ENCODE measurements at regions not wholly inside any gene's neighbourhood (a gene's known extent, or its start where the extent isn't known, plus 50 kb on each side); places are given as distances from the start of the nearest gene placed in this dataset.

GRCh38 chr1:95640746-95641145, 406.7 kb downstream of the RWDD3 start:
- Histone ChIP-seq H3K36me3 (ENCODE audit: insufficient read depth, low read length) (no peaks in the 10 kb centered on the region), H3K27me3 (ENCODE audit: control insufficient read depth in 1 of 2, insufficient read depth in 2 of 2, low read length in 2 of 2) (no peaks in the 10 kb centered on the region), H3K4me3 (ENCODE audit: low read length) (no peak overlapping the region), H3K4me1 (ENCODE audit: insufficient read depth, low read length) (no peaks in the 10 kb centered on the region), H3K9me3 (ENCODE audit: control insufficient read depth in 1 of 2, insufficient read depth in 1 of 2, low read length in 2 of 2) (no peaks in the 10 kb centered on the region), H3K27ac (ENCODE audit: low read depth in 1 of 2, low read length in 2 of 2) (no peak overlapping the region)
- no peaks in the 10 kb centered on the region for H3K27me3 Mint-ChIP-seq
- TF ChIP-seq CTCF (IDR thresholded peaks at IDR 0.05), result no peak
- H3K9me3 Mint-ChIP-seq, result peaks cover 4% of the 10 kb centered on the region
- no peaks in the 10 kb centered on the region for H3K36me3 Mint-ChIP-seq (ENCODE audit: low read depth)
- no peak overlapping the region for H3K27ac Mint-ChIP-seq
- DNase-seq, result no peak
- H3K4me3 Mint-ChIP-seq, result no peak overlapping the region
- intact Hi-C loops (cut with DNase I, micrococcal nuclease), result no loop called here
- ATAC-seq (ENCODE audit: poor library complexity), result no peak
- POLR2A ChIA-PET, result no interaction called here
- CTCF ChIA-PET, result no interaction called here
- no peaks in the 10 kb centered on the region for H3K4me1 Mint-ChIP-seq (ENCODE audit: low read depth)

GRCh38 chr1:95641386-95641785, 407.4 kb downstream of the RWDD3 start:
- Mint-ChIP-seq H3K4me3 (no peak overlapping the region), H3K27me3 (no peaks in the 10 kb centered on the region), H3K27ac (no peak overlapping the region), H3K4me1 (ENCODE audit: low read depth) (no peaks in the 10 kb centered on the region), H3K9me3 (peaks cover 4% of the 10 kb centered on the region), H3K36me3 (ENCODE audit: low read depth) (no peaks in the 10 kb centered on the region)
- CTCF ChIA-PET, result no interaction called here
- H3K27ac ChIP-seq (ENCODE audit: low read depth in 1 of 2, low read length in 2 of 2), result no peak overlapping the region
- no peaks in the 10 kb centered on the region for H3K4me1 ChIP-seq (ENCODE audit: insufficient read depth, low read length)
- no peaks in the 10 kb centered on the region for H3K9me3 ChIP-seq (ENCODE audit: control insufficient read depth in 1 of 2, insufficient read depth in 1 of 2, low read length in 2 of 2)
- no peak for TF ChIP-seq CTCF (IDR thresholded peaks at IDR 0.05)
- no peak overlapping the region for H3K4me3 ChIP-seq (ENCODE audit: low read length)
- H3K27me3 ChIP-seq (ENCODE audit: control insufficient read depth in 1 of 2, insufficient read depth in 2 of 2, low read length in 2 of 2), result no peaks in the 10 kb centered on the region
- intact Hi-C loops (cut with DNase I, micrococcal nuclease), result no loop called here
- POLR2A ChIA-PET, result no interaction called here
- H3K36me3 ChIP-seq (ENCODE audit: insufficient read depth, low read length), result no peaks in the 10 kb centered on the region
- no peak for ATAC-seq (ENCODE audit: poor library complexity)
- no peak for DNase-seq

- H3K36me3 ChIP-seq (ENCODE audit: insufficient read depth, low read length), result no peaks in the 10 kb centered on the region
- CTCF ChIA-PET, result no interaction called here
- no peaks in the 10 kb centered on the region for H3K9me3 ChIP-seq (ENCODE audit: control insufficient read depth in 1 of 2, insufficient read depth in 1 of 2, low read length in 2 of 2)
- no peak overlapping the region for H3K4me3 ChIP-seq (ENCODE audit: low read length)
- POLR2A ChIA-PET, result no interaction called here
- Mint-ChIP-seq H3K4me3 (no peak overlapping the region), H3K27me3 (no peaks in the 10 kb centered on the region), H3K9me3 (peaks cover 4% of the 10 kb centered on the region), H3K4me1 (ENCODE audit: low read depth) (no peaks in the 10 kb centered on the region), H3K27ac (no peak overlapping the region), H3K36me3 (ENCODE audit: low read depth) (no peaks in the 10 kb centered on the region)
- no peak for TF ChIP-seq CTCF (IDR thresholded peaks at IDR 0.05)
- H3K4me1 ChIP-seq (ENCODE audit: insufficient read depth, low read length), result no peaks in the 10 kb centered on the region
- DNase-seq, result no peak
- intact Hi-C loops (cut with DNase I, micrococcal nuclease), result no loop called here
- no peak overlapping the region for H3K27ac ChIP-seq (ENCODE audit: low read depth in 1 of 2, low read length in 2 of 2)
- no peak for ATAC-seq (ENCODE audit: poor library complexity)
- H3K27me3 ChIP-seq (ENCODE audit: control insufficient read depth in 1 of 2, insufficient read depth in 2 of 2, low read length in 2 of 2), result no peaks in the 10 kb centered on the region
Observed at GRCh38 chr1:95642035-95642434, 408.0 kb downstream of the RWDD3 start.
